ENCODE measurements at regions not wholly inside any gene's neighbourhood (a gene's known extent, or its start where the extent isn't known, plus 50 kb on each side); places are given as distances from the start of the nearest gene placed in this dataset.

DNA sequence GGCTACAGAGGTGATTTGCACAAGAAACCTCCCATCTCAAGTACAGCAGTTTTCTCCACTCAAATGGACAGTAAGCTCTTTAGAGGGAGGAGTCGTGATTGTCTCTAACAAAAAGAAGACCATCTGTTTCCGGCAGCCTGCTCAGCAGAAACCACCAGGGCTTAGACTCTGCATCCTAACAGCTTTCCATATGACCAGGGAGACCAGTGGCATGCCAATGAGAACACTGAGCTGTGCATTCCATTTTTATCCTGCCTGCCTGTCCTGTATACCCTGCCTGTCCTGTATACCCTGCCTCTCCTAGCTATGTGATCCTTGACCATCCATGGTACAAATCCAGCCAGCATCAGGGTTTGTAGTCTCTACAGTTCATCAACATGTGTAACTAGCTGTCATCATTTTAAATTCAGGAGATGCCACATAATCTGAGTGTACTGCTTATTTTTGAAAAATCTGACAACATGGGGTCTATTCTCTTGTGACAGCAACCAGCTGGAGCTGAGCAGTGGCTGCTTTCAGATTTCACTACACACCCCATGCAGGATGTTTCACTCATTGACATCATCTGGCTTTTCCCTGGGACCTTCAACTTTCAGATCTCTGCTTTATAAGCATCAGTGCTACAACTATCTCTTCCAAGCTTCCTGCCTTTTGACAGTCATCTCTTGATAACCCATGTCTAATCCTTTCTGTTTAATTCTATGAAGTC is 50.5 kb upstream of the POU2AF2 start:
- DNase-seq: no peak

GRCh38 chr11:111193924-111194490 is 51.5 kb upstream of the POU2AF2 start:
- DNase-seq: no peak

- DNase-seq: no peak
Observed at GRCh38 chr11:111189466-111189865, 56.1 kb upstream of the POU2AF2 start.

GRCh38 chr11:111186308-111186915 is 59.1 kb upstream of the POU2AF2 start:
- no peak for DNase-seq

- DNase-seq: no peak
Observed at GRCh38 chr11:111185266-111185665, 60.3 kb upstream of the POU2AF2 start.

GRCh38 chr11:111183706-111184105 is 61.8 kb upstream of the POU2AF2 start:
- no peak for DNase-seq

- DNase-seq: no peak
Observed at GRCh38 chr11:111179184-111179910, 66.2 kb upstream of the POU2AF2 start.

- DNase-seq: no peak
Observed at GRCh38 chr11:111177037-111177871, 68.3 kb upstream of the POU2AF2 start.

DNA sequence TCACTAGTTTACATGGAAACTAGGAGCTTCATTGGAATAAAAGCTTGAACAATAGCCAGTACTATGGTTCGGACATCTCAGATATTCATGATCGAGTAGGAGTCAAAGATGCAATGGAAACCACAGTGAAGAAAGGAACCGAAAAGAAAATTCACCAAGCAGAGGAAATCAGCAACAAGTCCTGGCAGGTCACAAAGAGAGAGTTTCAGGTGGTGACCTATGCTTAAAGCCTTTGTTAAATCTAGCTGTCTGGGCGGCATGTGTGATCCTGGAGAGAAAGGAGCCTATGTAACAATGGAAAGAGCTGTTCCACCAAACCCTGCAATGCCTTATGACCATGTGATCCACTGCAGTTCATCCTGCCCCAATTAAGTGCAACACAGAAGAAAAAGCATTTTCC is 68.9 kb upstream of the POU2AF2 start:
- no peak for DNase-seq

- DNase-seq: no peak
Observed at GRCh38 chr11:111173221-111173620, 72.3 kb upstream of the POU2AF2 start.

DNA sequence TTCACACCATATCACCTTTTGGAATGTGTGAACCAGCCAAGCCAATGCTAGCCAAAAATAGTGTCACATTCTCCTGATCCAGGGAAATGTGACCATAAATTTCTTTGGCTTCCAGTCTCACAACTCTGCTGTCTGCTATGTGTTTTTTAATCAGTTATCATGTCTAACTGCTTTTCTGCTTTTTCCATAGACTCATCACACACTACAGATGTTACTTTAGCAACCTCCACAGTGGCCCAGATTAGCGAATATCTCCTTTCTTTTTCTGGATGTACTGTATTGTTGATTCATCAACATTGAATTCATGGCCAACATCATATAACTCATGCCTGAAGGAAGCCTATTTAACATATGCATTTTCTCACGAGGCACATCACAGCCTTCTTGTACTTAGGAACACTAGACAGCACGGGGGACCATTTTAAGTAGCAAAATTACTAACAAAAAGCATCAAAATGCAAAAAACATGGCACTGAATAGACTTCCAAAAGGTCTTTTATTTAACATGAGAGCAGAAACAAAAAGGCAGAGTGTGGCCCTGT is 73.1 kb upstream of the POU2AF2 start:
- DNase-seq: no peak

DNA sequence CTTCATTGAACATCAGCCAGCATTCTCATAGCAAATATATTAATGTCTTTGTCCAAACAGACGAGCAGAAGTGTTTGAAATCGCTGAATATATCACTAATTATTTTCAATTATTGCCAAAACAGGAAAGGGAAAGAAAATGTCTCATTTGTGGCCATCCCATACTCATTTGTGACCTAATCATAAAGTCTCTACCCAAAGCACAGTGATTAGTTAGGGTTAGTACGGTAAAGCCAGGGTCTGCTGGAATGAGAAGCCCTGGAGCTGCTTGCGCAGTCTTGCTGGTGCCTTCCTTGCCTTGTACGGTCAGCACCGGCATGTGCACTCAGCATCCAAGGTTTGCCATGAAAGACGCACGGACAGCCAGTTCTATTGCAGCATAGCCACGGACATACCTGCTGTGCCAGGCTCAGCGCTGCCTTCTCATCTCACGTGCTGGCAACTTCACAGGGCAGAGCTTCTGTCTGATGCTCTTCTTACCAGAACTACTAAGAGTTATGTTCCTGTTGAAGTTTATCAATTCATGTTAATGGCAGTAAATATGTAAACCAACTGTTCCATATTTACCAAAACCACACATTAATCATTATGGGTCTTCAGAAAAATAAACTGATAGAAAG is 74.7 kb upstream of the POU2AF2 start:
- no peak for DNase-seq

DNA sequence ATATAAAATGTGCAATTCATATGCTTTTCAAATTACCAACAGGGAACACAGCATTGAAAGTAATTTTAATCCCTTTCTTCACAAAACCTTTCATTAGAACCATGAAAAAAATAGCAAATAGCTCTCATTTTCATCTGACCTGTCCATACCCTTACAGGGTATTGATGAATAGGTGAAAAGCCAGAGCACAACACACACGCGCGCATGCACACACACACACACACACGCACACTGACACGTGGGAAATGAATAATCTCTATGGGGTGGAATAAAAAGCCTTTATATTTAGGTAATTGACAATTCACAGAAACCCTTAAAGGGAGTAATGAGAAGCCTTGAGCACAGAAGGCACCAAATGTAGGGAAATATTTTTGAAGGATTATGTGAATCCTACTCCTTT is 76.2 kb upstream of the POU2AF2 start:
- DNase-seq: no peak

- no peak for DNase-seq
Observed at GRCh38 chr11:111168871-111169270, 76.7 kb upstream of the POU2AF2 start.

GRCh38 chr11:111167666-111168065 is 77.9 kb upstream of the POU2AF2 start:
- no peak for DNase-seq

DNA sequence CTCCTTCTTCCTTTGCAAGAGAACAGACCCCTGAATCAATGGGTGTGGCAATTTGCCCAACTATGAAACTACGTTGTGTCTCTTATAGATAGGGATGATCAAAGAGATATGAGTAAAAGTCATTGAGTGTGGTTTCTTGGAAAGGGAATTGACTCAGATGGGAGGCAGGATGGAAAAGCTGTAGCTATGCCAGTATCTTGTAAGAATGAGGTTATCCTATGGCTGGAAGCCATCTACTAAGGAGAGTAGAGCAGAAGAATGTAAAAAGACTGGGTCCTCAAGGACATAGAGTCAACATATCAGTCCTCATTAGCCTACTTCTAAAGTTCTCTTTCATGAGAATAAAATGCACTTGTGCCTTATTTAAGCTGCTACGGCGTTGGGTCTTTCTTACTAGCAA is 78.9 kb upstream of the POU2AF2 start:
- DNase-seq: no peak

GRCh38 chr11:111162305-111162704 is 83.2 kb upstream of the POU2AF2 start:
- no peak for DNase-seq

DNA sequence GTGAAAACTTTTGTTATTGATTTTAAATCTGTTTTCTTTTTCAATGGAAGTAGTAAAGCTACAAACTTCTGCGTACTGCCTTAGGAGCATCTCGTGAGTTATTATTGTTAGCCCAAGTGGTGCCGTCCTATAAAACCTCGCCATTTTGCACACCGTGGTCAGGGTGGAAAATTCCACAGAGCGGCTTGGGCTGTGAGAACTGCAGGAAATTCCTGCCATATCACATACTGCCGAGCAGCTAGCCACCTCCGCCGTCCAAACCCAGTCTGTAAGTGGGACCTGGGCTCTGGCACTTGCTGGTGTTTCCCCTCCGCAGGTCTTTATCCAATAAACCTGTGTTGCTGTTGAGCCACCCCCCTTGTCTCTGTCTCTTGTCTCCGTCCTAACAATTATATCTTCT is 88.0 kb upstream of the POU2AF2 start:
- no peak for DNase-seq

DNA sequence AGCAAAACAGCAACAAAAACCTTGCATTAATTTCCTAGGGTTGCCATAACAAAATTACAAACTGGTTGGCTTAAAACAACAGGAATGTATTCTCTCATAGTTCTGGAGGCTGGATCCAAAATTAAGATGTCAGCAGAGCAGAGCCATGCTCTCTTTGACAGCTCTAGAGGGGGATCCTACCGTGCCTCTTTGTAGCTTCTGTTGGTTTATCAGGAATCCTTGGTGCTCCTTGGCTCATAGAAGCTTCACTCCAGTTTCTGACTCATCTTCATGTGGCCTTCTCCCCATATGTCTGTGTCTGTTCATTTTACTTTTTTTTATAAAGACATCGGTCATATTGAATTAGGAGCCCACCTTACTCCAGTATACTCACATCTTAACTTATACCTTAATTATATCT is 90.5 kb upstream of the POU2AF2 start:
- no peak for DNase-seq

GRCh38 chr11:111153194-111153593 is 92.3 kb upstream of the POU2AF2 start:
- no peak for DNase-seq

DNA sequence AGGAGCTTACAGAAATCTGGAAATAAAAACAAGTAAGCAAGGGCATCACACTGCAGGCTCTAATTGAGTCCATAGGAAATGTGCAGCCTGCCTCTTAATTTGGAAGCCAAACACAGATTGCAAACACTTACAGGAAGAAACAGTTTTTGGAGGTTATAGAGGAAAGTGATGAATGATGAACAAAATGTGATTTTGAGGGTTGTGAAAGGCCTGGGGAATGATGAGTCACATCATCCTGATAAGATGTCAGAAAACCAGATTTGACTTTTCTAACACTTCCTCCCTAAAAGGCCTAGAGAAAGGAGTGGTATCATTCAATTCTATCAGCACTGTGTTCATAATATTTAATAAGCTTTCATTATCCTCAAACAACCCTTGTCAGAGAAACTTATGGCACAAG is 96.6 kb upstream of the POU2AF2 start:
- DNase-seq: no peak
